Type B pancreatic cell (in vitro differentiated cells): ENCODE measurements at regions not wholly inside any gene's neighbourhood (a gene's known extent, or its start where the extent isn't known, plus 50 kb on each side); places are given as distances from the start of the nearest gene placed in this dataset.

ENCODE experiments used
- DNase-seq: peaks from one replicate; pipeline ENCODE4 v3.0.0; 2021; ENCODE audit warnings: mixed read lengths; ENCODE audit not compliant: unreplicated experiment; ENCODE audit errors: extremely low spot score
- H3K27ac Mint-ChIP-seq: 2 replicates; pipeline ENCODE4 v1.8.0; 2021; ENCODE audit warnings: mild to moderate bottlenecking, mixed read lengths
- H3K27me3 Mint-ChIP-seq: 2 replicates; pipeline ENCODE4 v1.8.0; 2021; ENCODE audit warnings: mixed read lengths
- H3K36me3 Mint-ChIP-seq: 2 replicates; pipeline ENCODE4 v1.8.0; 2021; ENCODE audit warnings: mixed read lengths
- H3K4me1 Mint-ChIP-seq: one replicate; pipeline ENCODE4 v1.8.0; 2021; ENCODE audit warnings: mixed read lengths; ENCODE audit not compliant: unreplicated experiment
- H3K4me3 Mint-ChIP-seq: 2 replicates; pipeline ENCODE4 v1.8.0; 2021; ENCODE audit warnings: mild to moderate bottlenecking, mixed read lengths
- H3K9me3 Mint-ChIP-seq: 2 replicates; pipeline ENCODE4 v1.8.0; 2021; ENCODE audit warnings: mixed read lengths
- CTCF ChIP-seq: fragments of 200-600 bp; sonication (generic); conservative IDR thresholded peaks from 2 replicates; pipeline ENCODE4 v1.5.0; 2021; ENCODE audit warnings: antibody characterized with exemption, mild to moderate bottlenecking

- H3K27me3 Mint-ChIP-seq = no peaks in the 10 kb centered on the region
- H3K27ac Mint-ChIP-seq = no peak overlapping the region
- no peak for DNase-seq
- H3K4me1 Mint-ChIP-seq = peaks cover 13% of the 10 kb centered on the region
- H3K4me3 Mint-ChIP-seq = no peak overlapping the region
- no peaks in the 10 kb centered on the region for H3K36me3 Mint-ChIP-seq
- no peak for TF ChIP-seq CTCF
- H3K9me3 Mint-ChIP-seq = no peaks in the 10 kb centered on the region
These were observed 183.7 kb downstream of the DACT1 start for GRCh38 chr14:58821421-58821820.

GRCh38 chr14:58822856-58823255, 185.1 kb downstream of the DACT1 start:
- Mint-ChIP-seq H3K36me3 (no peaks in the 10 kb centered on the region), H3K27me3 (no peaks in the 10 kb centered on the region), H3K9me3 (no peaks in the 10 kb centered on the region), H3K27ac (no peak overlapping the region), H3K4me1 (peaks cover 7% of the 10 kb centered on the region), H3K4me3 (no peak overlapping the region)
- no peak for DNase-seq
- TF ChIP-seq CTCF = no peak

- peaks cover 4% of the 10 kb centered on the region for H3K4me1 Mint-ChIP-seq
- no peak overlapping the region for H3K4me3 Mint-ChIP-seq
- DNase-seq = no peak
- H3K27me3 Mint-ChIP-seq = no peaks in the 10 kb centered on the region
- H3K9me3 Mint-ChIP-seq = no peaks in the 10 kb centered on the region
- H3K36me3 Mint-ChIP-seq = no peaks in the 10 kb centered on the region
- TF ChIP-seq CTCF = no peak
- H3K27ac Mint-ChIP-seq = no peak overlapping the region
These were observed 185.6 kb downstream of the DACT1 start for GRCh38 chr14:58823312-58823711.

DNA sequence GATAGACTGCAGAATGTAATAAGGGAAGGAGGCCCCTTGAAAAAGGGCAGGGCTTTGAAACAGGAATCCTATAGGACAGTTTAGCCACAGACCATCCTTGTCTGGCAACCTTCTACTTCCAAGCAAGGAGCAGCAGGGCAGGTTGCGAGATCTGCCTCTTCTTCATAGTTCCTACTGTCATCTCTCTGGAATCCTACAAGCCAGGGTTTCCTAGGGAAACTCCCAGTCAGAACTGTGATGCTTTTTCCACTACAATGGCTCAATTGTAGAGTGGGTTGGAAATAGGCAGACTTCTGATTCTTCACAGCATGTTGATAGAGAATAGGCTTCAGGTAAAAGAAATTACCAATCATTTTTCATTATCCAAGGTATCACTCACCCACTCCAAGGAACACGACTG, 186.3 kb downstream of the DACT1 start:
- Mint-ChIP-seq H3K4me3 (no peak overlapping the region), H3K4me1 (peaks cover 4% of the 10 kb centered on the region), H3K9me3 (no peaks in the 10 kb centered on the region), H3K27ac (no peak overlapping the region), H3K27me3 (no peaks in the 10 kb centered on the region), H3K36me3 (no peaks in the 10 kb centered on the region)
- TF ChIP-seq CTCF = no peak
- DNase-seq = no peak

DNA sequence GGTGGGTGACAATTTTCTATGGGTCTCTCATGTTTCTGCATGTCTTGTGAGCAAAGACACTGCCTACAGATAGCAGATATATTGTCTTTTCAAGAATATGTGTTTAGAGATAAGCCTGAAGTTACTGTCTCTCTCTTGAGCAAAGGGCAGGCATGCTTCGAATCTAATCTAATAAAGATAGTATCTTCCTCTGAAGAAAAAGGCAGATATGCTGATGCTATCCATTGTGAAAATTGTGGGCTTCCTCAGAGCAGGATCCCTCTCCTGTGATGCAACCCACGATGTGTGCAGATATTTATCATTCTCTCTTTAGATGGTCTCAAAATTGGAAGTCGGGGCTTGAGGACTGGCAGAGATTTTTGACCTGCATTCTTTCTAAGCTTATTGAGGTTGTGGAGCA, 187.0 kb downstream of the DACT1 start:
- H3K4me1 Mint-ChIP-seq = peaks cover 9% of the 10 kb centered on the region
- H3K27ac Mint-ChIP-seq = no peak overlapping the region
- no peak for TF ChIP-seq CTCF
- H3K36me3 Mint-ChIP-seq = no peaks in the 10 kb centered on the region
- no peak for DNase-seq
- no peaks in the 10 kb centered on the region for H3K27me3 Mint-ChIP-seq
- no peak overlapping the region for H3K4me3 Mint-ChIP-seq
- H3K9me3 Mint-ChIP-seq = no peaks in the 10 kb centered on the region

- H3K4me3 Mint-ChIP-seq = no peak overlapping the region
- no peaks in the 10 kb centered on the region for H3K36me3 Mint-ChIP-seq
- no peak for TF ChIP-seq CTCF
- DNase-seq = no peak
- H3K4me1 Mint-ChIP-seq = peaks cover 9% of the 10 kb centered on the region
- H3K27me3 Mint-ChIP-seq = no peaks in the 10 kb centered on the region
- H3K27ac Mint-ChIP-seq = no peak overlapping the region
- H3K9me3 Mint-ChIP-seq = no peaks in the 10 kb centered on the region
These were observed 187.8 kb downstream of the DACT1 start for GRCh38 chr14:58825606-58826005.
